NCI-H2107 treated with DMSO at 0.1 percent for 48 hours (cell line): ENCODE measurements at regions not wholly inside any gene's neighbourhood (a gene's known extent, or its start where the extent isn't known, plus 50 kb on each side); places are given as distances from the start of the nearest gene placed in this dataset.
"Not testable (repeated sequence)": the region's sequence is repeated elsewhere in the genome, so short reads cannot be mapped to it uniquely, and the experiment has no call there.

Experiments used
- DNase-seq: peaks from one replicate; lab custom pipeline; 2025; ENCODE audit not compliant: unreplicated experiment; lab: John Stamatoyannopoulos, UW

GRCh38 chr15:26261966-26262365 is 398.8 kb upstream of the ATP10A start:
- DNase-seq, result no peak

- DNase-seq, result no peak
Observed at GRCh38 chr15:26261413-26261812, 398.3 kb upstream of the ATP10A start.

- no peak for DNase-seq
Observed at GRCh38 chr15:26260517-26261133, 397.5 kb upstream of the ATP10A start.

- no peak for DNase-seq
Observed at GRCh38 chr15:26259581-26259980, 396.5 kb upstream of the ATP10A start.

- DNase-seq, result not testable (repeated sequence)
Observed at GRCh38 chr15:26244782-26245181, 381.7 kb upstream of the ATP10A start.

- no peak for DNase-seq
Observed at GRCh38 chr15:26243382-26243781, 380.3 kb upstream of the ATP10A start.

- no peak for DNase-seq
Observed at GRCh38 chr15:26242565-26243071, 379.5 kb upstream of the ATP10A start.

GRCh38 chr15:26235864-26236263 is 372.7 kb upstream of the ATP10A start:
- no peak for DNase-seq

- no peak for DNase-seq
Observed at GRCh38 chr15:26234976-26235767, 372.0 kb upstream of the ATP10A start.

GRCh38 chr15:26232691-26233090 is 369.6 kb upstream of the ATP10A start:
- no peak for DNase-seq

- DNase-seq, result no peak
Observed at GRCh38 chr15:26231096-26231495, 368.0 kb upstream of the ATP10A start.

GRCh38 chr15:26224266-26224665 is 361.1 kb upstream of the ATP10A start:
- no peak for DNase-seq

GRCh38 chr15:26223720-26224119 is 360.6 kb upstream of the ATP10A start:
- no peak for DNase-seq

GRCh38 chr15:26222781-26223180 is 359.7 kb upstream of the ATP10A start:
- no peak for DNase-seq

GRCh38 chr15:26217043-26217442 is 353.9 kb upstream of the ATP10A start:
- not testable (repeated sequence) for DNase-seq

- no peak for DNase-seq
Observed at GRCh38 chr15:26214290-26214689, 351.2 kb upstream of the ATP10A start.

GRCh38 chr15:26213427-26213826 is 350.3 kb upstream of the ATP10A start:
- no peak for DNase-seq

- DNase-seq, result no peak
Observed at GRCh38 chr15:26212109-26212508, 349.0 kb upstream of the ATP10A start.

- DNase-seq, result no peak
Observed at GRCh38 chr15:26210980-26211379, 347.9 kb upstream of the ATP10A start.

- no peak for DNase-seq
Observed at GRCh38 chr15:26201177-26201858, 338.2 kb upstream of the ATP10A start.

- DNase-seq, result no peak
Observed at GRCh38 chr15:26200427-26200826, 337.3 kb upstream of the ATP10A start.

GRCh38 chr15:26197719-26198118 is 334.6 kb upstream of the ATP10A start:
- no peak for DNase-seq
